ENCODE measurements at regions not wholly inside any gene's neighbourhood (a gene's known extent, or its start where the extent isn't known, plus 50 kb on each side); places are given as distances from the start of the nearest gene placed in this dataset.

DNA sequence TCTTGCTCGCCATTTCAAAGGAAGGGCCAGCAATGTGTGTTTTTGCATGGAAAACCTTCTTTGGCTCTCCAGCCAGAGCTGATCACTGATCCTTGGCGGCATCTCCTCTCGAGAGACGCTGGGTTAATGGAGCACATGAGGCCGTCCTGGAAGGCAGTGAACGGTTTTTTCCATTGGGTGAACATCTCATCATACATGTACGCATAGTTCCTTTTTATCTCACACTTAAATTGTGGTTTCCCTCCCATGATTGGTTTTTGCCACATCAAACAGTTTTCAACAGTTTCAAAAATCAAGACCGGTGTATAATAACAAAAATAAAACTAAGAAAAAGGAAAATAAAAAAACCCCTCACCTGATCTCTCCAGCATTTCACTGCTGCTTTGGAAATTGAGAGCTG is 276.4 kb downstream of the TCF7L2 start:
- Histone ChIP-seq H3K27me3 (replicated peaks; ENCODE audit: insufficient read depth) (no peaks in the 10 kb centered on the region), H3K4me3 (no peak overlapping the region), H3K4me1 (ENCODE audit: control insufficient read depth in 1 of 2, low read depth in 2 of 2) (no peaks in the 10 kb centered on the region), H3K36me3 (no peaks in the 10 kb centered on the region), H3K27ac (no peak overlapping the region), H3K9me3 (no peaks in the 10 kb centered on the region)
- no peak for DNase-seq (ENCODE audit: low spot score)
- TF ChIP-seq, protein P1, sequence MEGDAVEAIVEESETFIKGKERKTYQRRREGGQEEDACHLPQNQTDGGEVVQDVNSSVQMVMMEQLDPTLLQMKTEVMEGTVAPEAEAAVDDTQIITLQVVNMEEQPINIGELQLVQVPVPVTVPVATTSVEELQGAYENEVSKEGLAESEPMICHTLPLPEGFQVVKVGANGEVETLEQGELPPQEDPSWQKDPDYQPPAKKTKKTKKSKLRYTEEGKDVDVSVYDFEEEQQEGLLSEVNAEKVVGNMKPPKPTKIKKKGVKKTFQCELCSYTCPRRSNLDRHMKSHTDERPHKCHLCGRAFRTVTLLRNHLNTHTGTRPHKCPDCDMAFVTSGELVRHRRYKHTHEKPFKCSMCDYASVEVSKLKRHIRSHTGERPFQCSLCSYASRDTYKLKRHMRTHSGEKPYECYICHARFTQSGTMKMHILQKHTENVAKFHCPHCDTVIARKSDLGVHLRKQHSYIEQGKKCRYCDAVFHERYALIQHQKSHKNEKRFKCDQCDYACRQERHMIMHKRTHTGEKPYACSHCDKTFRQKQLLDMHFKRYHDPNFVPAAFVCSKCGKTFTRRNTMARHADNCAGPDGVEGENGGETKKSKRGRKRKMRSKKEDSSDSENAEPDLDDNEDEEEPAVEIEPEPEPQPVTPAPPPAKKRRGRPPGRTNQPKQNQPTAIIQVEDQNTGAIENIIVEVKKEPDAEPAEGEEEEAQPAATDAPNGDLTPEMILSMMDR (IDR thresholded peaks at IDR 0.05), result no peak
- ATAC-seq (ENCODE audit: insufficient number of reproducible peaks, low FRiP score, low read depth), result no peak

DNA sequence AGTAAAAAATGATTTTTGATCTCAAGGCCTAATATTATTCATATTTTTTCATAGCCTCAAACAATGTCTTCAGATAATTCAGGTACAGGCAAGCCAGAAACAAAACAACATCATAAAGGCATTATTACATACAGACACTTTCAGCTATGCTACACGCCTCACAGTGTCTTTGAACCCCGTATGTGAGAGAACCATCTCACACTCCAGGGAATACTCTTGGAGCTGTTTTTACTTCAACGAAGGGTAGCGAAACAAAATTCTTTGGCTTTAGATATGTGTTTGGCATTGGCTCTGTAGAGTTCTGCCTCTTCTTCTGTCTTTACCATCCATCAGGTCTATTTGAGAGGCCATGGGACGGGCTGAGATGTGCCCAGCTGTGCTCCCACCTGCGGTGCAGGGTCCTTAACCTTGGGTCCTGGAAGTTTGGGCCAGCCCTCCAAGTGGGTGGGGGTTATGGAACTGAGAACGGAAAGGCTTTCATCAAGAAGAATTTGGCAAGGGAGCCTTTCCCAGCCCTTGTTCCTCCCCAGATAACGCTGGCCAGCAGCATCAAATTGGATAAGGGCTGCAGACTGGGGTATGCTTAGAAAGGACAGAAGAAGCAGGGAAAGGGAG is 276.9 kb downstream of the TCF7L2 start:
- no peaks in the 10 kb centered on the region for H3K9me3 ChIP-seq
- DNase-seq (ENCODE audit: low spot score) (no peak), ATAC-seq (ENCODE audit: insufficient number of reproducible peaks, low FRiP score, low read depth) (no peak)
- H3K4me1 ChIP-seq (ENCODE audit: control insufficient read depth in 1 of 2, low read depth in 2 of 2), result no peaks in the 10 kb centered on the region
- H3K36me3 ChIP-seq, result no peaks in the 10 kb centered on the region
- no peak overlapping the region for H3K27ac ChIP-seq
- H3K4me3 ChIP-seq, result no peak overlapping the region
- no peaks in the 10 kb centered on the region for H3K27me3 ChIP-seq (replicated peaks; ENCODE audit: insufficient read depth)
- TF ChIP-seq, protein P1 (IDR thresholded peaks at IDR 0.05), result no peak

DNA sequence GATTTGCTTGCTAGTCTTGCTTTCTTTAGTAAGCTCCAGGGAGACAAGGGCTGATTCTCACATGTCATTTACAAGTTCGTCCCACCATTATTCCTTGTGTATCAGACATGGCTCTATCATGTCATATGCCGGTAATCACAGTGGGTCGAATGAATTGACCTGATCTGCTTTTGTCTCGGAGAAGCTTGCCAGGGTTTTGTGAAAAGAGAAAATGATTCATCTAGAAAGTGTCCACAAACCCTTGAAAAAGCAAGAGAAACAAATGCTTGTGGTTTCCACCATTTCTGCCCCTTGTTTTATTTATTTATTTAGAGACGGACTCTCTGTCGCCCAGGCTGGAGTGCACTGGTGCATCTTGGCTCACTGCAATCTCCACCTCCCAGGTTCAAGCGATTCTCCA is 278.5 kb downstream of the TCF7L2 start:
- ATAC-seq (ENCODE audit: insufficient number of reproducible peaks, low FRiP score, low read depth), result no peak
- DNase-seq (ENCODE audit: low spot score), result no peak
- no peaks in the 10 kb centered on the region for H3K36me3 ChIP-seq
- H3K27me3 ChIP-seq (replicated peaks; ENCODE audit: insufficient read depth), result no peaks in the 10 kb centered on the region
- H3K9me3 ChIP-seq, result no peaks in the 10 kb centered on the region
- H3K27ac ChIP-seq, result no peak overlapping the region
- no peak overlapping the region for H3K4me3 ChIP-seq
- H3K4me1 ChIP-seq (ENCODE audit: control insufficient read depth in 1 of 2, low read depth in 2 of 2), result no peaks in the 10 kb centered on the region
- TF ChIP-seq, protein P1 (IDR thresholded peaks at IDR 0.05), result no peak

DNA sequence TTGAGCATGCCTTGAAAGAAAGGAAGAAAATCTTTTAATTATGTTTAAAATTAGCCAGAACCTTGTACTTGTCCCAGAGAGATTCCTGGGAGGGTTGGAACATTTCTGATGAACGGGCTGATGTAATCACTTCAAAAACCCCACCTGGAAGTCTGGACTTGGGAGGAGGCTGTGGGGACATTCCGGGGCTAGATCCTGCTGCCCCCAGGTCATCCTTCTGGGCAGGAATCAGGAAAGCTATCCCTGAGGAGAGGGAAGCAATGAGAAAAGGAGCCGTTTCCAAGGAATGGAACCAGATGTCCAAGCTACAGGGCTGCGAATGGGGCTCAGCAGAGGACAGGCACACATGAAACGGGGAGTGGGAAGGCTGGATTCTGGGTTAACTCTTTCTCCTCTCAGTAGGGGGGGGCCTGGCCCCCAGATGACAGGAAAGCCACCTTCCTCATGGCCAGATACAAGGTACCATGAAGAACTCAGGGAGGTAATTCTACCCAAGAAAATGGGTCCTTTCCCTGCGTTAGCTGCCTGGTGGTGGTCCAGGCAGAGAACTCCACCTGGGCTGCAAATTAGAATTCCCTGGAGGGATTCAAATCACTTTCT is 280.1 kb downstream of the TCF7L2 start:
- Histone ChIP-seq H3K27me3 (replicated peaks; ENCODE audit: insufficient read depth) (no peaks in the 10 kb centered on the region), H3K4me1 (ENCODE audit: control insufficient read depth in 1 of 2, low read depth in 2 of 2) (no peaks in the 10 kb centered on the region), H3K36me3 (no peaks in the 10 kb centered on the region), H3K27ac (no peak overlapping the region), H3K4me3 (no peak overlapping the region), H3K9me3 (no peaks in the 10 kb centered on the region)
- DNase-seq (ENCODE audit: low spot score) (no peak), ATAC-seq (ENCODE audit: insufficient number of reproducible peaks, low FRiP score, low read depth) (no peak)
- TF ChIP-seq, protein P1 (IDR thresholded peaks at IDR 0.05), result no peak

DNA sequence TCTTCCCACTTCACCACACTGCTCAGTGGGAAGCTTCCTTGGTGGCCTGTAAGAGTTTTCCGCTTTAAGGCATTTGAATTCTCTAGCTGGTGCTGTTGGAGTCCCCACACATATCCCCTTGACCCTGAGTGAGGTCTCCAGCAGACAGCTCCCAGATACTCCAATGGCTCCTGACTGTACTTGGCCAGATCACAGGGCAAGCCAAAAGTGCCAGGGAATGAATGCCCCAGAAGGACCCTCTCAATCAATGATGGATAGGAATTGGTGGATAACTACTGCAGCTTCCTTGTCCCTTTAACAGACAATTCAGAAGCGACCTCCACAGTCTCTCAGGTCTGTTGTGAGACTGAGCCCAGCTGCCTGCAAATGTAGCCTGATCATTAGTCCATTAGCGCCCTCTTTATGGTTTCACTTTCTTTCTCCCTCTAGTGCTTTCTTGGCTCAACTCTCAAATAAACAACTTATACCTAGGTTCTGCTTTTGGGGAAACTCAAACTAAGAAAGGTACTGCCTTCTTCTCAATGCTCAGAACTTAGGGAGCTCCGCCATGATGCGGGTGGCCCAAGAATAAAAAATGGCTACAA is 283.0 kb downstream of the TCF7L2 start:
- Histone ChIP-seq H3K4me1 (ENCODE audit: control insufficient read depth in 1 of 2, low read depth in 2 of 2) (no peaks in the 10 kb centered on the region), H3K27ac (no peak overlapping the region), H3K27me3 (replicated peaks; ENCODE audit: insufficient read depth) (no peaks in the 10 kb centered on the region), H3K9me3 (no peaks in the 10 kb centered on the region), H3K4me3 (no peak overlapping the region), H3K36me3 (no peaks in the 10 kb centered on the region)
- TF ChIP-seq, protein P1 (IDR thresholded peaks at IDR 0.05), result no peak
- no peak for ATAC-seq (ENCODE audit: insufficient number of reproducible peaks, low FRiP score, low read depth)
- DNase-seq (ENCODE audit: low spot score), result no peak
